DOHH2 (cell line): ENCODE measurements at regions not wholly inside any gene's neighbourhood (a gene's known extent, or its start where the extent isn't known, plus 50 kb on each side); places are given as distances from the start of the nearest gene placed in this dataset.

Source experiments
- H3F3A ChIP-seq: fragments of 200-600 bp; sonication (generic), shearing (Covaris generic); 2 replicates; pipeline ENCODE4 v1.6.0; 2016; ENCODE audit warnings: antibody characterized with exemption, mild to moderate bottlenecking; ENCODE audit not compliant: control insufficient read depth, insufficient read depth
- H3K27ac ChIP-seq: fragments of 200-600 bp; sonication (generic); 2 replicates; pipeline ENCODE4 v1.5.1; 2014; ENCODE audit warnings: low read depth, mild to moderate bottlenecking, low read length, moderate library complexity
- H3K27me3 ChIP-seq: fragments of 200-600 bp; sonication (generic); 2 replicates; pipeline ENCODE4 v1.6.1; 2014; ENCODE audit warnings: mild to moderate bottlenecking, low read length, mixed read lengths; ENCODE audit not compliant: control insufficient read depth
- H3K36me3 ChIP-seq: fragments of 200-600 bp; sonication (generic); 2 replicates; pipeline ENCODE4 v1.6.1; 2014; ENCODE audit warnings: mild to moderate bottlenecking, low read length, moderate library complexity, mixed read lengths; ENCODE audit not compliant: control insufficient read depth
- H3K4me1 ChIP-seq: fragments of 200-600 bp; sonication (generic); 2 replicates; pipeline ENCODE4 v1.6.1; 2014; ENCODE audit warnings: mild to moderate bottlenecking, low read length, mixed read lengths; ENCODE audit not compliant: control insufficient read depth
- H3K4me2 ChIP-seq: fragments of 200-600 bp; sonication (generic); 2 replicates; pipeline ENCODE4 v1.6.0; 2014; ENCODE audit warnings: mild to moderate bottlenecking, low read length, moderate library complexity
- H3K4me3 ChIP-seq: fragments of 200-600 bp; sonication (generic); 2 replicates; pipeline ENCODE4 v1.5.1; 2014; ENCODE audit warnings: mild to moderate bottlenecking, low read length, mixed read lengths
- H3K79me2 ChIP-seq: fragments of 200-600 bp; sonication (generic); 2 replicates; pipeline ENCODE4 v1.6.1; 2014; ENCODE audit warnings: mild to moderate bottlenecking, low read length, mixed read lengths; ENCODE audit not compliant: control insufficient read depth
- H3K9me2 ChIP-seq: fragments of 200-600 bp; sonication (generic); replicated peaks from 2 replicates; pipeline ENCODE4 v1.6.1; 2014; ENCODE audit warnings: mild to moderate bottlenecking, low read length, mixed read lengths; ENCODE audit not compliant: control insufficient read depth
- H3K9me3 ChIP-seq: fragments of 200-600 bp; sonication (generic); 2 replicates; pipeline ENCODE4 v1.6.1; 2014; ENCODE audit warnings: antibody characterized with exemption, low read length, mixed read lengths; ENCODE audit not compliant: control insufficient read depth, insufficient read depth
- H4K20me1 ChIP-seq: fragments of 200-600 bp; sonication (generic); 2 replicates; pipeline ENCODE4 v1.6.0; 2014; ENCODE audit warnings: low read depth, mild to moderate bottlenecking, antibody characterized with exemption, low read length, moderate library complexity; ENCODE audit not compliant: control insufficient read depth, insufficient read depth
- EZH2phosphoT487 ChIP-seq: fragments of 200-600 bp; sonication (generic); IDR thresholded peaks from 2 replicates; pipeline ENCODE4 v1.6.1; 2017; ENCODE audit warnings: borderline replicate concordance, mild to moderate bottlenecking, antibody characterized with exemption, low read length, moderate library complexity, mixed read lengths
- TF ChIP-seq, protein P1 (sequence below): fragments of 200-600 bp; sonication (generic); IDR thresholded peaks from one replicate; pipeline ENCODE4 v1.5.1; 2014; ENCODE audit warnings: antibody characterized with exemption, mild to moderate bottlenecking, low read depth, low read length; ENCODE audit not compliant: poor library complexity, severe bottlenecking

DNA sequence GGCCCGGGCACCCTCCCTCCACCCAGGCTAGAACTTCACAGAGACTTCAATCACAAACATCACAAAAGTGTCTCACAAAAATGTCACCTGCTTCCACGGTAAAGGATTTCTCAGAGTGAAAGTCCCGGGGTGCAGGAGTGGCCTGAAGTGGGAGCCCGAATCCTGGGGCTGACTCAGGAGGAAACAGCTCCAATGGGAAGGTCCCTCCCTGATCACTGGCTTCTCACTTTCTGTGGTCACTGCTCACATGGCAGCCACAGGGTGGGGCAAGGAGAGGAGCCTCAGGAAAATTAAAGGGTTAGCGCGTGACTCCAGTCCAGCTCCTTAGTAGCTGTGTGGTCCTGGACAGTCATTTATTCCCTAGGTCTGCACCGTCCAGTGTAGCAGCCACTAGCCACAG is 564.5 kb upstream of the B3GAT1 start:
- H3K79me2 ChIP-seq: no peaks in the 10 kb centered on the region
- no peaks in the 10 kb centered on the region for H3K9me2 ChIP-seq
- no peaks in the 10 kb centered on the region for H3K27me3 ChIP-seq
- no peak for TF ChIP-seq EZH2phosphoT487
- TF ChIP-seq, protein P1, sequence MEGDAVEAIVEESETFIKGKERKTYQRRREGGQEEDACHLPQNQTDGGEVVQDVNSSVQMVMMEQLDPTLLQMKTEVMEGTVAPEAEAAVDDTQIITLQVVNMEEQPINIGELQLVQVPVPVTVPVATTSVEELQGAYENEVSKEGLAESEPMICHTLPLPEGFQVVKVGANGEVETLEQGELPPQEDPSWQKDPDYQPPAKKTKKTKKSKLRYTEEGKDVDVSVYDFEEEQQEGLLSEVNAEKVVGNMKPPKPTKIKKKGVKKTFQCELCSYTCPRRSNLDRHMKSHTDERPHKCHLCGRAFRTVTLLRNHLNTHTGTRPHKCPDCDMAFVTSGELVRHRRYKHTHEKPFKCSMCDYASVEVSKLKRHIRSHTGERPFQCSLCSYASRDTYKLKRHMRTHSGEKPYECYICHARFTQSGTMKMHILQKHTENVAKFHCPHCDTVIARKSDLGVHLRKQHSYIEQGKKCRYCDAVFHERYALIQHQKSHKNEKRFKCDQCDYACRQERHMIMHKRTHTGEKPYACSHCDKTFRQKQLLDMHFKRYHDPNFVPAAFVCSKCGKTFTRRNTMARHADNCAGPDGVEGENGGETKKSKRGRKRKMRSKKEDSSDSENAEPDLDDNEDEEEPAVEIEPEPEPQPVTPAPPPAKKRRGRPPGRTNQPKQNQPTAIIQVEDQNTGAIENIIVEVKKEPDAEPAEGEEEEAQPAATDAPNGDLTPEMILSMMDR: no peak
- H3K4me2 ChIP-seq: no peak overlapping the region
- H3K36me3 ChIP-seq: no peaks in the 10 kb centered on the region
- H3K27ac ChIP-seq: no peak overlapping the region
- no peaks in the 10 kb centered on the region for H3F3A ChIP-seq
- no peaks in the 10 kb centered on the region for H4K20me1 ChIP-seq
- H3K4me1 ChIP-seq: no peaks in the 10 kb centered on the region
- no peaks in the 10 kb centered on the region for H3K9me3 ChIP-seq
- H3K4me3 ChIP-seq: no peak overlapping the region

DNA sequence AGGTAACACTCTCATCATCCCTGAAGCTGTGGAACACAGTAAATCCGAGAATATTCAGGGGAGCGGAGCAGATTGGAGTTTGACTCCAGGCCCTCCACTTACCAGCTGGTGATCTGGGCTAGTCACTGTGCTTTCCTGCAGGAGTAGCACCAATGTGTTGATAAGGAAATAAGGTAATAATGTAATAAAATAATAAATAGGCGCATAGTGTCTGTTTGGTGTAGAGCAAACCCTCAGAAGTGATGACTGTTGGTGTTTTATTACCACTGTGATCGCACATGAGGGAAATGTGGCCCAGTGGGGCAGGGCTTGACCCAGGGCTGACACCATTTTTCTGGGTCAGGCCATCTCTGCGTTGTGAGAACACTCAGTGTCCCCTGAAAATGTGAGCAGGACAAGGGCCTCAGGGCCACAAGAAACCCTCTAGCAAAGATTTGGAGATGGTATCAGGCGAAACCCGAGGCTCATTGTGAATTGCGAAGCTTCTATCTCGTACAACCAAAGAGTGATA is 563.9 kb upstream of the B3GAT1 start:
- no peak overlapping the region for H3K27ac ChIP-seq
- H3K9me2 ChIP-seq: no peaks in the 10 kb centered on the region
- no peaks in the 10 kb centered on the region for H3K9me3 ChIP-seq
- TF ChIP-seq, protein P1: no peak
- no peak for TF ChIP-seq EZH2phosphoT487
- H3K4me2 ChIP-seq: no peak overlapping the region
- H3K4me3 ChIP-seq: no peak overlapping the region
- H3K36me3 ChIP-seq: no peaks in the 10 kb centered on the region
- no peaks in the 10 kb centered on the region for H3K79me2 ChIP-seq
- H3K4me1 ChIP-seq: no peaks in the 10 kb centered on the region
- no peaks in the 10 kb centered on the region for H4K20me1 ChIP-seq
- no peaks in the 10 kb centered on the region for H3K27me3 ChIP-seq
- no peaks in the 10 kb centered on the region for H3F3A ChIP-seq

DNA sequence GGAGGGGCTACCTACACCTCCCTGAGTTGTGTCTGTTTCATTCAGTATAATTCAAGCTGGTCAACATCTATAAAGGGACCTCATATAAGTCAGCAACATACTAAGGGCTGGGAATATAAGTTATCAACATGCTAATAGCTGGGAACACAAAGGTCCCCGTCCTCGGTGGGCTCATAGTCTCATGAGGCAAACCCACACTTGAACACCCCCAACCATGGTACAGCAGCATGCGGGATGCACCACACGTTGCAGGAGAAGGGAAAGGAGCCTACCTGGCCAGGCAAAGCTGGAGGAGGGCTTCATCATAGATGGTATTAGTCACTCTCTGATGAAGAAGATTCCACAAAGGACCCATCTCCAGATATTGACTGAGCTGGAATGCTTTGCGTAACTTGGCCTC is 561.8 kb upstream of the B3GAT1 start:
- H3K79me2 ChIP-seq: no peaks in the 10 kb centered on the region
- H3K9me3 ChIP-seq: no peaks in the 10 kb centered on the region
- no peaks in the 10 kb centered on the region for H3K36me3 ChIP-seq
- no peaks in the 10 kb centered on the region for H3K9me2 ChIP-seq
- H3K27ac ChIP-seq: no peak overlapping the region
- H4K20me1 ChIP-seq: no peaks in the 10 kb centered on the region
- no peaks in the 10 kb centered on the region for H3K4me1 ChIP-seq
- no peaks in the 10 kb centered on the region for H3F3A ChIP-seq
- H3K4me2 ChIP-seq: no peak overlapping the region
- TF ChIP-seq EZH2phosphoT487: no peak
- no peak overlapping the region for H3K4me3 ChIP-seq
- H3K27me3 ChIP-seq: no peaks in the 10 kb centered on the region

DNA sequence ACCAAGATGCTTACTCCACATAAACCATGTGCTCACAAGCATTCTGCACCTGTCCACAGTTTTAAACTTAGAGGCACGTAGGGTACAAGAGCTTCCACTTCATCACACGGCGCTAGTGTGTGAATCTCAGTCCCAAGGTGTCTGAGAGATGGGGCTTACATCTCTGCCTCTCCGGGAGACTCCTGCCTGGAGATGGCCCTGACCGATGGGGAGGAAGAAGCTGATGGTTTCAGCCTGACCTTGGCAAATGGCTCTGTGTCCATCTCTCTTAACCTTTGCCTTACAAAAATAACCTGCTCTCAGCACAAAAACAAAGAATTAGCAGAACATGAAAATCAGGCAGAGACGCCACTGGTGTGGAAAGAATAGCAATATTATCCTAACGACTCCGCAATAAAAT is 559.3 kb upstream of the B3GAT1 start:
- H3F3A ChIP-seq: no peaks in the 10 kb centered on the region
- TF ChIP-seq EZH2phosphoT487: no peak
- TF ChIP-seq, protein P1: no peak
- H3K27me3 ChIP-seq: no peaks in the 10 kb centered on the region
- no peaks in the 10 kb centered on the region for H3K9me3 ChIP-seq
- no peak overlapping the region for H3K4me3 ChIP-seq
- no peaks in the 10 kb centered on the region for H3K36me3 ChIP-seq
- H3K4me1 ChIP-seq: no peaks in the 10 kb centered on the region
- H4K20me1 ChIP-seq: no peaks in the 10 kb centered on the region
- no peak overlapping the region for H3K4me2 ChIP-seq
- H3K79me2 ChIP-seq: no peaks in the 10 kb centered on the region
- H3K27ac ChIP-seq: no peak overlapping the region
- H3K9me2 ChIP-seq: no peaks in the 10 kb centered on the region
